NT2/D1 (cell line): ENCODE measurements at regions not wholly inside any gene's neighbourhood (a gene's known extent, or its start where the extent isn't known, plus 50 kb on each side); places are given as distances from the start of the nearest gene placed in this dataset.
"Not testable (repeated sequence)": the region's sequence is repeated elsewhere in the genome, so short reads cannot be mapped to it uniquely, and the experiment has no call there.

Experiments used
- DNase-seq: peaks from one replicate; pipeline ENCODE4 v3.0.0-alpha.2; 2011; ENCODE audit warnings: low read depth, low spot score
- H3K27me3 ChIP-seq: 2 replicates; pipeline ENCODE4 v1.6.0; 2011; ENCODE audit warnings: mild to moderate bottlenecking; ENCODE audit not compliant: insufficient read length, insufficient read depth
- H3K36me3 ChIP-seq: 2 replicates; pipeline ENCODE4 v1.6.1; 2011; ENCODE audit warnings: mild to moderate bottlenecking, low read length, mixed read lengths; ENCODE audit not compliant: insufficient read depth, insufficient read length
- H3K4me1 ChIP-seq: 2 replicates; pipeline ENCODE4 v1.5.1; 2011; ENCODE audit not compliant: insufficient read depth, insufficient read length
- H3K4me3 ChIP-seq: 2 replicates; pipeline ENCODE4 v1.5.1; 2011; ENCODE audit warnings: low read depth; ENCODE audit not compliant: insufficient read length
- H3K9ac ChIP-seq: 2 replicates; pipeline ENCODE4 v1.6.0; 2011; ENCODE audit warnings: low read depth; ENCODE audit not compliant: insufficient read length
- H3K9me3 ChIP-seq: 2 replicates; pipeline ENCODE4 v1.5.1; 2011; ENCODE audit warnings: mild to moderate bottlenecking, low read length; ENCODE audit not compliant: insufficient read depth
- SUZ12 ChIP-seq: IDR thresholded peaks from 2 replicates; pipeline ENCODE4 v1.6.1; 2011; ENCODE audit not compliant: insufficient read length, insufficient read depth; ENCODE audit errors: extremely low read depth
- YY1 ChIP-seq: IDR thresholded peaks from 2 replicates; pipeline ENCODE4 v1.6.1; 2011; ENCODE audit not compliant: insufficient read length, insufficient read depth
- ZNF274 ChIP-seq: IDR thresholded peaks from 2 replicates; pipeline ENCODE4 v1.6.1; 2011; ENCODE audit warnings: mild to moderate bottlenecking, low read depth, low read length

GRCh38 chr4:60396341-60397049, 803.6 kb upstream of the ADGRL3 start:
- no peak for TF ChIP-seq ZNF274
- no peak for TF ChIP-seq SUZ12
- no peak for TF ChIP-seq YY1
- Histone ChIP-seq H3K27me3 (no peaks in the 10 kb centered on the region), H3K9ac (no peak overlapping the region), H3K4me3 (no peak overlapping the region), H3K36me3 (no peaks in the 10 kb centered on the region), H3K9me3 (no peaks in the 10 kb centered on the region), H3K4me1 (no peaks in the 10 kb centered on the region)
- no peak for DNase-seq

- Histone ChIP-seq H3K36me3 (no peaks in the 10 kb centered on the region), H3K4me1 (no peaks in the 10 kb centered on the region), H3K9ac (no peak overlapping the region), H3K9me3 (no peaks in the 10 kb centered on the region), H3K27me3 (no peaks in the 10 kb centered on the region), H3K4me3 (no peak overlapping the region)
- no peak for DNase-seq
- TF ChIP-seq SUZ12, result no peak
- TF ChIP-seq ZNF274, result no peak
- TF ChIP-seq YY1, result no peak
Measured at GRCh38 chr4:60400593-60400992, 799.5 kb upstream of the ADGRL3 start.

- no peaks in the 10 kb centered on the region for H3K4me1 ChIP-seq
- peak; percentile 36 for DNase-seq
- no peaks in the 10 kb centered on the region for H3K27me3 ChIP-seq
- no peak overlapping the region for H3K9ac ChIP-seq
- TF ChIP-seq YY1, result no peak
- TF ChIP-seq ZNF274, result no peak
- TF ChIP-seq SUZ12, result no peak
- H3K9me3 ChIP-seq, result no peaks in the 10 kb centered on the region
- H3K4me3 ChIP-seq, result no peak overlapping the region
- H3K36me3 ChIP-seq, result no peaks in the 10 kb centered on the region
Measured at GRCh38 chr4:60404027-60404426, 796.1 kb upstream of the ADGRL3 start.

DNA sequence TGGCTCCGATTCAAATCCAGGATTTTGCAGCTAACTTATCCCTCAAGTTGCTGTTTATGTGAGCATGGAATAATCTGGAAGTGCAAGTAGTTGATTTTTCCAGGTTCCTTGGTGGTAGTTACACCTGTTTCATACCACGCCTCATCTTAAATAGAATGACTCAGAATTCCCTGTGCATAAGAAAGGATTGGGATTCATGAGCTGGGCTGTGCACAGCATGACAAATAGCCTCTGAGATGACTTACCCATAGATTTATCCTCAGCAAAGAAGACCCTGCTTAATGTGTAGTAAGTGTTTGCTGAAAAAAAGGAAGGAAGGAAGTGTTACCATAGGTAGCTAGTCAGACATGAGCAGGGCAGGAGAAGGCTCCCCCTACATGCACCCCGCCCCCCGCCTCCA, 777.7 kb upstream of the ADGRL3 start:
- H3K27me3 ChIP-seq, result no peaks in the 10 kb centered on the region
- H3K4me1 ChIP-seq, result no peaks in the 10 kb centered on the region
- H3K9me3 ChIP-seq, result no peaks in the 10 kb centered on the region
- no peak overlapping the region for H3K9ac ChIP-seq
- TF ChIP-seq SUZ12, result no peak
- no peak for TF ChIP-seq YY1
- no peak for TF ChIP-seq ZNF274
- no peak overlapping the region for H3K4me3 ChIP-seq
- H3K36me3 ChIP-seq, result no peaks in the 10 kb centered on the region
- DNase-seq, result no peak

- H3K4me3 ChIP-seq, DNase-seq, H3K9ac ChIP-seq, H3K27me3 ChIP-seq, H3K4me1 ChIP-seq, H3K9me3 ChIP-seq, H3K36me3 ChIP-seq: not testable (repeated sequence)
Measured at GRCh38 chr4:60423573-60424184, 776.4 kb upstream of the ADGRL3 start.

GRCh38 chr4:60432911-60433310, 767.2 kb upstream of the ADGRL3 start:
- Histone ChIP-seq H3K9me3 (no peaks in the 10 kb centered on the region), H3K4me3 (no peak overlapping the region), H3K9ac (no peak overlapping the region), H3K27me3 (no peaks in the 10 kb centered on the region), H3K36me3 (no peaks in the 10 kb centered on the region), H3K4me1 (no peaks in the 10 kb centered on the region)
- DNase-seq, result no peak
- TF ChIP-seq ZNF274 (no peak), YY1 (no peak), SUZ12 (no peak)

GRCh38 chr4:60443068-60443467, 757.1 kb upstream of the ADGRL3 start:
- Histone ChIP-seq H3K36me3 (no peaks in the 10 kb centered on the region), H3K4me3 (no peak overlapping the region), H3K9me3 (no peaks in the 10 kb centered on the region), H3K4me1 (no peaks in the 10 kb centered on the region), H3K9ac (no peak overlapping the region), H3K27me3 (no peaks in the 10 kb centered on the region)
- no peak for DNase-seq
- no peak for TF ChIP-seq YY1
- no peak for TF ChIP-seq SUZ12
- TF ChIP-seq ZNF274, result no peak

- H3K27me3 ChIP-seq, result no peaks in the 10 kb centered on the region
- H3K36me3 ChIP-seq, result no peaks in the 10 kb centered on the region
- DNase-seq, result no peak
- no peak overlapping the region for H3K9ac ChIP-seq
- TF ChIP-seq SUZ12 (no peak), ZNF274 (no peak), YY1 (no peak)
- no peaks in the 10 kb centered on the region for H3K9me3 ChIP-seq
- no peaks in the 10 kb centered on the region for H3K4me1 ChIP-seq
- H3K4me3 ChIP-seq, result no peak overlapping the region
Measured at GRCh38 chr4:60443796-60444195, 756.3 kb upstream of the ADGRL3 start.
